Glutamatergic neuron (in vitro differentiated cells): ENCODE measurements at regions not wholly inside any gene's neighbourhood (a gene's known extent, or its start where the extent isn't known, plus 50 kb on each side); places are given as distances from the start of the nearest gene placed in this dataset.

Experiments used
- DNase-seq: peaks from one replicate; pipeline ENCODE4 v3.0.0; 2022
- H3K27ac Mint-ChIP-seq: one replicate; pipeline ENCODE4 v1.8.0; 2020; ENCODE audit warnings: mild to moderate bottlenecking, mixed read lengths, inconsistent platforms; ENCODE audit not compliant: unreplicated experiment
- H3K27me3 Mint-ChIP-seq: one replicate; pipeline ENCODE4 v1.8.0; 2020; ENCODE audit warnings: mild to moderate bottlenecking, moderate library complexity, mixed read lengths, inconsistent platforms; ENCODE audit not compliant: unreplicated experiment
- H3K36me3 Mint-ChIP-seq: one replicate; pipeline ENCODE4 v1.8.0; 2020; ENCODE audit warnings: mild to moderate bottlenecking, mixed read lengths, inconsistent platforms; ENCODE audit not compliant: unreplicated experiment
- H3K4me1 Mint-ChIP-seq: one replicate; pipeline ENCODE4 v1.8.0; 2020; ENCODE audit warnings: mild to moderate bottlenecking, low read depth, mixed read lengths, inconsistent platforms; ENCODE audit not compliant: unreplicated experiment
- H3K4me3 Mint-ChIP-seq: one replicate; pipeline ENCODE4 v1.8.0; 2020; ENCODE audit warnings: mild to moderate bottlenecking, mixed read lengths, inconsistent platforms; ENCODE audit not compliant: unreplicated experiment
- H3K9me3 Mint-ChIP-seq: one replicate; pipeline ENCODE4 v1.8.0; 2020; ENCODE audit warnings: mild to moderate bottlenecking, moderate library complexity, mixed read lengths, inconsistent platforms; ENCODE audit not compliant: unreplicated experiment
- CTCF ChIP-seq: fragments of 200-600 bp; sonication (generic); IDR thresholded peaks from one replicate; pipeline ENCODE4 v1.5.0; 2021; ENCODE audit not compliant: partially characterized antibody, unreplicated experiment

- Mint-ChIP-seq H3K27me3 (peaks cover 18% of the 10 kb centered on the region), H3K4me1 (peaks cover 9% of the 10 kb centered on the region), H3K36me3 (peaks cover 5% of the 10 kb centered on the region), H3K27ac (no peak overlapping the region), H3K9me3 (peaks cover 8% of the 10 kb centered on the region), H3K4me3 (peak overlapping the region; percentile 88)
- TF ChIP-seq CTCF = no peak
- peak; percentile 65 for DNase-seq
Observed at GRCh38 chr10:101292194-101293006, 61.6 kb upstream of the BTRC start.

GRCh38 chr10:101293007-101293723, 60.8 kb upstream of the BTRC start:
- Mint-ChIP-seq H3K4me1 (peaks cover 13% of the 10 kb centered on the region), H3K9me3 (peaks cover 9% of the 10 kb centered on the region), H3K27ac (no peak overlapping the region), H3K27me3 (peaks cover 19% of the 10 kb centered on the region), H3K4me3 (peak overlapping the region; percentile 88), H3K36me3 (peaks cover 5% of the 10 kb centered on the region)
- peak; percentile 52 for DNase-seq
- no peak for TF ChIP-seq CTCF

GRCh38 chr10:101294109-101294508, 59.9 kb upstream of the BTRC start:
- TF ChIP-seq CTCF = no peak
- Mint-ChIP-seq H3K4me1 (peaks cover 13% of the 10 kb centered on the region), H3K27me3 (peaks cover 19% of the 10 kb centered on the region), H3K36me3 (peaks cover 5% of the 10 kb centered on the region), H3K4me3 (no peak overlapping the region), H3K9me3 (peaks cover 9% of the 10 kb centered on the region), H3K27ac (no peak overlapping the region)
- no peak for DNase-seq

GRCh38 chr10:101295261-101295660, 58.7 kb upstream of the BTRC start:
- Mint-ChIP-seq H3K27me3 (peaks cover 13% of the 10 kb centered on the region), H3K27ac (no peak overlapping the region), H3K9me3 (peaks cover 6% of the 10 kb centered on the region), H3K4me3 (no peak overlapping the region), H3K36me3 (no peaks in the 10 kb centered on the region), H3K4me1 (peaks cover 10% of the 10 kb centered on the region)
- DNase-seq = no peak
- no peak for TF ChIP-seq CTCF
